Upper lobe of left lung (tissue), 4 donors: ENCODE measurements at regions not wholly inside any gene's neighbourhood (a gene's known extent, or its start where the extent isn't known, plus 50 kb on each side); places are given as distances from the start of the nearest gene placed in this dataset.

Experiments
- POLR2A ChIP-seq, 4 donors: fragments of 450-650 bp; IDR thresholded peaks; one replicate each; pipeline ENCODE4 v1.5.1; 2016 to 2017; ENCODE audit warnings: antibody characterized with exemption in 4 of 4, mild to moderate bottlenecking in 2 of 4
- TF ChIP-seq, protein P1 (sequence below), 6 experiments: fragments of 450-650 bp in 4 of 6; fragments of 200-600 bp in 2 of 6; sonication (generic) in 2 of 6; IDR thresholded peaks; one replicate each; pipeline ENCODE4 v1.5.1; 2016 to 2019; ENCODE audit warnings: antibody characterized with exemption in 6 of 6

DNA sequence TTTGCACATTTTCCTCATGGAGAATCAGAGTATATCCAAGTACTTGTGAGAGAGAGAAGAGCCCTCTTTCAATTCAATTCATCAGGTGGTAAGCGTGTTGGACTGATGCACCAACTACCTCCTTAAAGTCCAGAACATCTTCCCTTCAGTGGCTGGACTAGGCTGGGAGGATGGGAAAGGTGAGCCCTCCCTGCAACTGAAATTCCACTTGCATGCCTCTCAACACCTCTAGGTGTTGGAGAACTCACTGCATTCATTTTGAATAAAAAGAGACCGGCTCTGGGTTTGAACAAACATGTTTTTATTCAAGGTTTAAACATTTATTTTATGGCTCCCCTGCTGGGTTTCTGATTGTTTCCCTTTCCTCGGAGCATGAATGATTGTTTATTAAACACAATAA is 573.5 kb downstream of the CCSER2 start:
- TF ChIP-seq, protein P1, sequence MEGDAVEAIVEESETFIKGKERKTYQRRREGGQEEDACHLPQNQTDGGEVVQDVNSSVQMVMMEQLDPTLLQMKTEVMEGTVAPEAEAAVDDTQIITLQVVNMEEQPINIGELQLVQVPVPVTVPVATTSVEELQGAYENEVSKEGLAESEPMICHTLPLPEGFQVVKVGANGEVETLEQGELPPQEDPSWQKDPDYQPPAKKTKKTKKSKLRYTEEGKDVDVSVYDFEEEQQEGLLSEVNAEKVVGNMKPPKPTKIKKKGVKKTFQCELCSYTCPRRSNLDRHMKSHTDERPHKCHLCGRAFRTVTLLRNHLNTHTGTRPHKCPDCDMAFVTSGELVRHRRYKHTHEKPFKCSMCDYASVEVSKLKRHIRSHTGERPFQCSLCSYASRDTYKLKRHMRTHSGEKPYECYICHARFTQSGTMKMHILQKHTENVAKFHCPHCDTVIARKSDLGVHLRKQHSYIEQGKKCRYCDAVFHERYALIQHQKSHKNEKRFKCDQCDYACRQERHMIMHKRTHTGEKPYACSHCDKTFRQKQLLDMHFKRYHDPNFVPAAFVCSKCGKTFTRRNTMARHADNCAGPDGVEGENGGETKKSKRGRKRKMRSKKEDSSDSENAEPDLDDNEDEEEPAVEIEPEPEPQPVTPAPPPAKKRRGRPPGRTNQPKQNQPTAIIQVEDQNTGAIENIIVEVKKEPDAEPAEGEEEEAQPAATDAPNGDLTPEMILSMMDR (IDR thresholded peaks at IDR 0.05): no peak
- TF ChIP-seq POLR2A (IDR thresholded peaks at IDR 0.05): no peak
